ENCODE measurements at regions not wholly inside any gene's neighbourhood (a gene's known extent, or its start where the extent isn't known, plus 50 kb on each side); places are given as distances from the start of the nearest gene placed in this dataset.

- TF ChIP-seq POLR2A (IDR thresholded peaks at IDR 0.05) = no peak
- TF ChIP-seq CTCF (IDR thresholded peaks at IDR 0.05 in 4 of 5, conservative IDR thresholded peaks at IDR 0.05 in 1 of 5) = no peak
These were observed 683.3 kb downstream of the MAT2B start for GRCh38 chr5:164188733-164189148.

All from gastrocnemius medialis (tissue), 4 donors.